ENCODE measurements at regions not wholly inside any gene's neighbourhood (a gene's known extent, or its start where the extent isn't known, plus 50 kb on each side); places are given as distances from the start of the nearest gene placed in this dataset.

- intact Hi-C loops (cut with DNase I; ENCODE audit: low total_unique reads): no loop called here
- Histone ChIP-seq H3K4me3 (no peak overlapping the region), H3K36me3 (no peaks in the 10 kb centered on the region), H3K27me3 (no peaks in the 10 kb centered on the region), H3K4me1 (no peaks in the 10 kb centered on the region), H3K9me3 (no peaks in the 10 kb centered on the region), H3K27ac (no peak overlapping the region)
- TF ChIP-seq CTCF (IDR thresholded peaks at IDR 0.05) (no peak), POLR2A (IDR thresholded peaks at IDR 0.05) (no peak)
- DNase-seq: no peak
Measured at GRCh38 chr13:80740071-80740470, 399.1 kb upstream of the SPRY2 start.

- Histone ChIP-seq H3K27me3 (no peaks in the 10 kb centered on the region), H3K9me3 (no peaks in the 10 kb centered on the region), H3K27ac (no peak overlapping the region), H3K4me1 (no peaks in the 10 kb centered on the region), H3K4me3 (no peak overlapping the region), H3K36me3 (no peaks in the 10 kb centered on the region)
- TF ChIP-seq CTCF (IDR thresholded peaks at IDR 0.05) (no peak), POLR2A (IDR thresholded peaks at IDR 0.05) (no peak)
- intact Hi-C loops (cut with DNase I; ENCODE audit: low total_unique reads): no loop called here
- no peak for DNase-seq
Measured at GRCh38 chr13:80737513-80737912, 396.6 kb upstream of the SPRY2 start.

GRCh38 chr13:80727321-80727975 is 386.5 kb upstream of the SPRY2 start:
- no peak overlapping the region for H3K27ac ChIP-seq
- no peaks in the 10 kb centered on the region for H3K36me3 ChIP-seq
- no peak overlapping the region for H3K4me3 ChIP-seq
- no peaks in the 10 kb centered on the region for H3K27me3 ChIP-seq
- no peak for DNase-seq
- intact Hi-C loops (cut with DNase I; ENCODE audit: low total_unique reads): no loop called here
- peaks cover 0 to 3% of the 10 kb centered on the region in 2 donors for H3K9me3 ChIP-seq
- TF ChIP-seq CTCF (IDR thresholded peaks at IDR 0.05) (no peak), POLR2A (IDR thresholded peaks at IDR 0.05) (no peak)
- H3K4me1 ChIP-seq: no peaks in the 10 kb centered on the region

- Histone ChIP-seq H3K27ac (no peak overlapping the region), H3K9me3 (peaks cover 0 to 2% of the 10 kb centered on the region in 2 donors), H3K27me3 (no peaks in the 10 kb centered on the region), H3K4me1 (no peaks in the 10 kb centered on the region), H3K4me3 (no peak overlapping the region), H3K36me3 (no peaks in the 10 kb centered on the region)
- TF ChIP-seq CTCF (IDR thresholded peaks at IDR 0.05) (no peak), POLR2A (IDR thresholded peaks at IDR 0.05) (no peak)
- no peak for DNase-seq
- intact Hi-C loops (cut with DNase I; ENCODE audit: low total_unique reads): no loop called here
Measured at GRCh38 chr13:80726868-80727267, 385.9 kb upstream of the SPRY2 start.

- Histone ChIP-seq H3K27ac (no peak overlapping the region), H3K27me3 (no peaks in the 10 kb centered on the region), H3K4me3 (no peak overlapping the region), H3K9me3 (no peaks in the 10 kb centered on the region), H3K36me3 (no peaks in the 10 kb centered on the region), H3K4me1 (no peaks in the 10 kb centered on the region)
- no peak for DNase-seq
- no peak for TF ChIP-seq POLR2A (IDR thresholded peaks at IDR 0.05)
- TF ChIP-seq CTCF (IDR thresholded peaks at IDR 0.05): no peak
- intact Hi-C loops (cut with DNase I; ENCODE audit: low total_unique reads): no loop called here
Measured at GRCh38 chr13:80721689-80722088, 380.8 kb upstream of the SPRY2 start.
